Heart right ventricle (tissue), 16 donors: ENCODE measurements at regions not wholly inside any gene's neighbourhood (a gene's known extent, or its start where the extent isn't known, plus 50 kb on each side); places are given as distances from the start of the nearest gene placed in this dataset.

Source experiments
- ATAC-seq, 8 donors: fragments of 200-7000 bp; cut with Tn5 transposase; one replicate each; pipeline ENCODE4 v1.9.1; 2020; ENCODE audit warnings: mild to moderate bottlenecking in 8 of 8, moderate library complexity in 8 of 8, moderate number of reproducible peaks in 1 of 8
- DNase-seq, 2 donors: peaks; one replicate each; pipeline ENCODE4 v3.0.0-alpha.2; 2020
- H3K27ac ChIP-seq, 10 donors: fragments of 200-600 bp; sonication (generic) in 2 of 10; one replicate each; pipeline versions ENCODE4 v1.5.0 to v1.8.0; 2020 to 2022; ENCODE audit warnings: mild to moderate bottlenecking in 3 of 10
- H3K27me3 ChIP-seq, 7 donors: fragments of 200-600 bp; one replicate each; pipeline ENCODE4 v1.8.0; 2021 to 2022; ENCODE audit warnings: mild to moderate bottlenecking in 2 of 7
- H3K36me3 ChIP-seq, 9 donors: fragments of 200-600 bp; sonication (generic) in 1 of 9; one replicate each; pipeline versions ENCODE4 v1.5.0 to v1.8.0; 2020 to 2022; ENCODE audit warnings: mild to moderate bottlenecking in 2 of 9
- H3K4me1 ChIP-seq, 9 donors: fragments of 200-600 bp; sonication (generic) in 1 of 9; one replicate each; pipeline versions ENCODE4 v1.5.0 to v1.8.0; 2020 to 2022; ENCODE audit warnings: mild to moderate bottlenecking in 4 of 9
- H3K4me3 ChIP-seq, 10 donors: fragments of 200-600 bp; sonication (generic) in 2 of 10; one replicate each; pipeline versions ENCODE4 v1.5.0 to v1.8.0; 2020 to 2022; ENCODE audit warnings: mild to moderate bottlenecking in 7 of 10, moderate library complexity in 2 of 10
- H3K9me3 ChIP-seq, 11 donors: fragments of 200-600 bp in 10 of 11; sonication (generic) in 2 of 11; one replicate each; pipeline versions ENCODE4 v1.5.0 to v1.8.0; 2013 to 2022; ENCODE audit warnings: mild to moderate bottlenecking in 2 of 11, control low read depth in 1 of 11, moderate library complexity in 1 of 11
- CTCF ChIP-seq, 9 donors: fragments of 200-600 bp; sonication (generic) in 2 of 9; IDR thresholded peaks; one replicate each; pipeline versions ENCODE4 v1.5.0 to v1.8.0; 2021 to 2022; ENCODE audit warnings: antibody characterized with exemption in 9 of 9, mild to moderate bottlenecking in 5 of 9, moderate library complexity in 1 of 9
- WGBS, 2 donors: extraction: QIAGEN DNeasy Blood & Tissue Kit; methylation state at CpG; one replicate each; pipeline ENCODE4 v1.1.7; 2013; ENCODE audit warnings: inconsistent platforms in 1 of 2; 5-methylcytosine and 5-hydroxymethylcytosine counted together
- intact Hi-C, 10 donors: fragments of 100-400 bp; cut with DNase I; formaldehyde crosslinking; loops; one replicate each; pipeline versions ENCODE4 v1.11.1 to v1.14.2; 2022
- donor health status: Arrhythmogenic right ventricular cardiomyopathy.
- donor health status: ischemic (EF 13 %, LVEDD 7.1; RV severe dilation, severe dysfunction).
- donor health status: healthy with polysubstance abuse.
- donor health status: DM: no; HTN: yes; CAD: no.
- donor health status: DM: no; HTN: no; CAD: no.
- donor health status: ischemic (EF 25% LVEDD 6.9; RV normal size, moderate dysfunction).
- donor health status: ischemic (EF 25% LVEDD 5.7; RV mildly dilated, moderate dysfunction).
- donor health status: healthy.
- donor health status: DM: yes; HTN: yes; CAD: no.
- donor health status: Ischemic cardiomyopathy.
- donor health status: ischemic (EF 35%, LVEDD 5.7; RV mildly dilated, moderate dysfunction).
- donor health status: nonischemic (EF 11% LVEDD 7.7; RV severe dilation, severe dysfunction).
- donor health status: DM: yes; HTN: yes; CAD: no.
- donor health status: PGD.
- donor health status: ischemic (EF 29% LVEDD 5.4; RV normal size, mild dysfunction).
- donor health status: nonischemic (EF 23%, LVEDD 6.1; RV moderate dilation, normal function).

GRCh38 chr1:58249388-58249736 is 297.2 kb downstream of the OMA1 start:
- Histone ChIP-seq H3K36me3 (no peaks in the 10 kb centered on the region), H3K9me3 (no peaks in the 10 kb centered on the region), H3K27ac (no peak overlapping the region), H3K4me1 (peaks cover 0 to 33% (median 25%) of the 10 kb centered on the region in 9 donors), H3K4me3 (peak overlapping the region in 9 of 10 donors; percentile 32 to 57 (median 50)), H3K27me3 (peaks cover 0 to 55% (median 49%) of the 10 kb centered on the region in 7 donors)
- peak in 1 of 8 donors; percentile 7 for ATAC-seq
- no peak for TF ChIP-seq CTCF (IDR thresholded peaks at IDR 0.05)
- DNase-seq, result no peak
- WGBS, 2 donors, result 1% methylated on average over 14 of the region's 14 CpGs
- intact Hi-C loops, result no loop called here

- 3 to 5% methylated on average over 11 of the region's 11 CpGs for WGBS, 2 donors
- H3K27me3 ChIP-seq, result peaks cover 0 to 55% (median 49%) of the 10 kb centered on the region in 7 donors
- TF ChIP-seq CTCF (IDR thresholded peaks at IDR 0.05), result no peak
Observed at GRCh38 chr1:58248791-58249190, 297.7 kb downstream of the OMA1 start.

GRCh38 chr1:58248072-58248471 is 298.5 kb downstream of the OMA1 start:
- intact Hi-C loops, result no loop called here
- no peak for TF ChIP-seq CTCF (IDR thresholded peaks at IDR 0.05)
- Histone ChIP-seq H3K4me1 (peaks cover 0 to 33% (median 25%) of the 10 kb centered on the region in 9 donors), H3K36me3 (no peaks in the 10 kb centered on the region), H3K4me3 (no peak overlapping the region), H3K27ac (no peak overlapping the region), H3K27me3 (peaks cover 0 to 55% (median 49%) of the 10 kb centered on the region in 7 donors), H3K9me3 (no peaks in the 10 kb centered on the region)
- ATAC-seq (no peak), DNase-seq (no peak)
- WGBS, 2 donors, result 24 to 25% methylated on average over 5 of the region's 5 CpGs

More at GRCh38 chr1:58248791-58249190, 297.7 kb downstream of the OMA1 start:
- no peaks in the 10 kb centered on the region for H3K36me3 ChIP-seq
- no peaks in the 10 kb centered on the region for H3K9me3 ChIP-seq
- no peak for DNase-seq
- no peak overlapping the region for H3K27ac ChIP-seq
- peaks cover 0 to 33% (median 25%) of the 10 kb centered on the region in 9 donors for H3K4me1 ChIP-seq
- ATAC-seq, result no peak
- intact Hi-C loops, result no loop called here
- H3K4me3 ChIP-seq, result peak overlapping the region in 7 of 10 donors; percentile 32 to 57 (median 50)

GRCh38 chr1:58246549-58246948 is 300.0 kb downstream of the OMA1 start:
- Histone ChIP-seq H3K4me1 (peaks cover 0 to 28% (median 25%) of the 10 kb centered on the region in 9 donors), H3K36me3 (no peaks in the 10 kb centered on the region), H3K9me3 (no peaks in the 10 kb centered on the region), H3K27me3 (peaks cover 0 to 62% (median 48%) of the 10 kb centered on the region in 7 donors), H3K27ac (no peak overlapping the region), H3K4me3 (no peak overlapping the region)
- 93 to 95% methylated on average over 4 of the region's 4 CpGs for WGBS, 2 donors
- DNase-seq (no peak), ATAC-seq (no peak)
- intact Hi-C loops, result no loop called here
- TF ChIP-seq CTCF (IDR thresholded peaks at IDR 0.05), result no peak
